GM08714 (cell line): ENCODE measurements at regions not wholly inside any gene's neighbourhood (a gene's known extent, or its start where the extent isn't known, plus 50 kb on each side); places are given as distances from the start of the nearest gene placed in this dataset.

Source experiments
- H3K4me3 ChIP-seq: fragments of 200-500 bp; sonication (Bioruptor generic); 2 replicates; pipeline ENCODE4 v1.5.1; 2014; ENCODE audit warnings: mild to moderate bottlenecking, low read length, inconsistent platforms
- ZNF274 ChIP-seq: IDR thresholded peaks from 2 replicates; pipeline ENCODE4 v1.6.1; 2012; ENCODE audit warnings: mild to moderate bottlenecking, low read depth, low read length

GRCh38 chr3:168273917-168274316, 178.2 kb upstream of the GOLIM4 start:
- no peak overlapping the region for H3K4me3 ChIP-seq
- no peak for TF ChIP-seq ZNF274

GRCh38 chr3:168273036-168273435, 177.3 kb upstream of the GOLIM4 start:
- no peak for TF ChIP-seq ZNF274
- no peak overlapping the region for H3K4me3 ChIP-seq

GRCh38 chr3:168272343-168272985, 176.7 kb upstream of the GOLIM4 start:
- TF ChIP-seq ZNF274 = no peak
- H3K4me3 ChIP-seq = no peak overlapping the region

GRCh38 chr3:168271932-168272331, 176.2 kb upstream of the GOLIM4 start:
- no peak overlapping the region for H3K4me3 ChIP-seq
- no peak for TF ChIP-seq ZNF274

GRCh38 chr3:168269001-168269400, 173.3 kb upstream of the GOLIM4 start:
- no peak overlapping the region for H3K4me3 ChIP-seq
- no peak for TF ChIP-seq ZNF274

GRCh38 chr3:168267179-168267578, 171.5 kb upstream of the GOLIM4 start:
- no peak overlapping the region for H3K4me3 ChIP-seq
- TF ChIP-seq ZNF274 = no peak

- H3K4me3 ChIP-seq = no peak overlapping the region
- TF ChIP-seq ZNF274 = no peak
Observed at GRCh38 chr3:168266335-168266734, 170.6 kb upstream of the GOLIM4 start.

- no peak overlapping the region for H3K4me3 ChIP-seq
- no peak for TF ChIP-seq ZNF274
Observed at GRCh38 chr3:168262887-168263286, 167.2 kb upstream of the GOLIM4 start.

GRCh38 chr3:168260859-168261258, 165.1 kb upstream of the GOLIM4 start:
- no peak for TF ChIP-seq ZNF274
- H3K4me3 ChIP-seq = no peak overlapping the region

GRCh38 chr3:168251371-168251770, 155.6 kb upstream of the GOLIM4 start:
- TF ChIP-seq ZNF274 = no peak
- H3K4me3 ChIP-seq = peak overlapping the region; percentile 80; the same call in 1 of the 2 replicates

GRCh38 chr3:168250415-168250861, 154.7 kb upstream of the GOLIM4 start:
- H3K4me3 ChIP-seq = peak overlapping the region; percentile 80
- TF ChIP-seq ZNF274 = no peak

- no peak for TF ChIP-seq ZNF274
- H3K4me3 ChIP-seq = peak overlapping the region; percentile 80
Observed at GRCh38 chr3:168249550-168250414, 154.1 kb upstream of the GOLIM4 start.

GRCh38 chr3:168249205-168249549, 153.5 kb upstream of the GOLIM4 start:
- no peak for TF ChIP-seq ZNF274
- H3K4me3 ChIP-seq = peak overlapping the region; percentile 80

GRCh38 chr3:168248383-168249204, 152.9 kb upstream of the GOLIM4 start:
- H3K4me3 ChIP-seq = peak overlapping the region; percentile 80

More at GRCh38 chr3:168248383-168249204, 152.9 kb upstream of the GOLIM4 start:
- no peak for TF ChIP-seq ZNF274
